GM18867 (cell line): ENCODE measurements at regions not wholly inside any gene's neighbourhood (a gene's known extent, or its start where the extent isn't known, plus 50 kb on each side); places are given as distances from the start of the nearest gene placed in this dataset.
"Not testable (repeated sequence)": the region's sequence is repeated elsewhere in the genome, so short reads cannot be mapped to it uniquely, and the experiment has no call there.

Experiments
- ATAC-seq: cut with Tn5 transposase; IDR thresholded peaks from one replicate; pipeline ENCODE4 v1.9.1; 2021; ENCODE audit warnings: mild to moderate bottlenecking, moderate library complexity; ENCODE audit not compliant: unreplicated experiment

- no peak for ATAC-seq
Measured at GRCh38 chr21:28725396-28725795, 267.3 kb downstream of the LTN1 start.

DNA sequence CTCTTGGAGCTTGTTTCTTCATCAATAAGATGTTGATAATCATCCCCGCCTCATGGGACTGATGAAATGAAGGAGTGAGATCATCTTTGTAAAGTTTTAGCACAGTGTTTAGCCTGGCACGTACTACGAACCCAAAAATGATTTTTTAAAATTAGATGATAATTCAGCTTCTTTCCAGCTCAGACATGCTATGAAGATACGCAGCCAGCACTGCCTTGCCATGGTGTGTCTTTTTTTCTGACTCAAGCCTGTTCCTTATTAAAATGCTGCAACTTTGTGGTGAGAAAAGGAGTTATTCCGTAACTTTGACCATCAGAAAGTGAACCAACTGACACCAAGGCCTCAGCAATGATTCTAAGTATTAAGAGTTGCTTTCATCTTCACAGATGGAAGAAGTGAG is 269.0 kb downstream of the LTN1 start:
- ATAC-seq = no peak

DNA sequence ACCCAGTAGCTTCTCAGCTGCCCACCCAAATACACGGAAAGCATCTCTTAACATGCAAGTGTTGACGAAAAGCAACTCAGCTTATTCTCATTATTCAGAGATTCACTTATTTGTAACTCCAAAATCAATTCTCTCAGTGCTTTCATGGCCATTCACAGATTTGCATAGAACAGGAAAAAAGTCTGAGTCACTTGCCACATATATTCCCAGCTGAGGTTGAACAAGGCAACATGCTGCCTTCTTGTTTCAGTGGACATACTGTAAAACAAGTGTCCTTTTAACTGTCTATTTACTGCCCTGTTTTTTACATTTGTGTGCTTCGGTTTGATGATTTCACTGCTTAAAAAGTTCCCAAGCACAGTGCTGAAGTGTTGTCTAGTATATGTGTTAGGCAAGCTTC is 273.0 kb downstream of the LTN1 start:
- no peak for ATAC-seq

GRCh38 chr21:28714777-28715464 is 277.8 kb downstream of the LTN1 start:
- no peak for ATAC-seq

DNA sequence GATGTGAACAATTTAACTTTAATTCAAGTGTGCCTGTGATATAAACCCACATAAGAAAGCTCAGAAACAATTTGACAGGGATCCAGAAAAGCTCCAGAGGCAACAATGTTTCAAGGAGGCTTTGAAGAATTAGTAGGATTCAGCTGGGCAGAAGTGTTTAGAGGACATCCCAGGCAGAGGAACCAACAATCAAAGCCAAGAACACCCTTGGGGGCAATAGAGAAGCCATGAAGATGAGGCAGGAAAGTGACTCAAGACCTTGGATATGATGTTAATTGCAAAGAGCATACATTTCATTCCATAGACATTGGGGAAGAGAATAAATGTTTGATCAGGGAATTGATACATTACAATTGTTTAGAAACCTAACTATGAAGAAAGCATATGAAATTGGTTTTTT is 280.3 kb downstream of the LTN1 start:
- no peak for ATAC-seq

DNA sequence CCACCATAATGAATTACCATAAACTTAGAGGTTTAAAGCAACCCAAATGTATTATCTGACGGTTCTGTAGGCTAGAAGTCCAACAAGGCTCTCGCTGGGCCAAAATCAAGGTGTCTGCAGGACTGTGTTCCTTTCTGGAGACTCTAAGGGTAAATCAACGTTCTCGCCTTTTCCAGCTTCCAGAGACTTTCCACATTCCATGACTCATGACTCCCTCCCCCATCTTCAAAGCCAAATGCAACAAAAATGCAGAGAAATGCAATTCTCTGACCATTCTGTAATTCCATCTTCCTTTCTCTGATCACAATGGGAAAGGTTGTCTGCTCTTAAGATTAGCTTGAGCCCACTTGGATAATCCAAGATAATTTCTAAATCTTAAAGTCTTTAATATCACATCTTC is 287.1 kb downstream of the LTN1 start:
- no peak for ATAC-seq

DNA sequence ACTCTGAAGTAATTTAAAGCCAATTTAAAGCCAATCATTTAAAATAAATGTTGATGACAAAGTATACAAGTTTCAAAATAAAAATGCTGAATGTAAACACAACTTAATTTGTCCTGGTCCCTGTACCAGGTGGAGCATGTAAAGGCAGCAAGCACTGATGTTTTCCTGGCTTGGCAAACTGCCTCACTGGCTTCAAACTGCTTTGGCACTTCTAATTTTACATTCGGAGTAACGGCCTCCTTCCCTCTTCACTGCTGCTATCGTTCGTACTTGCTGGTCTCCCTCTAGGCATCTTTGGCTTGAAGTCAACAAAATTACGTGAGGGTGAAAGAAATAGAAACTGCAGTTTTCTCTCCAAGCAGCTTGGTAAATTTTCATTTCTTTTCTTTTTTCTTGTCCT is 287.9 kb downstream of the LTN1 start:
- no peak for ATAC-seq

DNA sequence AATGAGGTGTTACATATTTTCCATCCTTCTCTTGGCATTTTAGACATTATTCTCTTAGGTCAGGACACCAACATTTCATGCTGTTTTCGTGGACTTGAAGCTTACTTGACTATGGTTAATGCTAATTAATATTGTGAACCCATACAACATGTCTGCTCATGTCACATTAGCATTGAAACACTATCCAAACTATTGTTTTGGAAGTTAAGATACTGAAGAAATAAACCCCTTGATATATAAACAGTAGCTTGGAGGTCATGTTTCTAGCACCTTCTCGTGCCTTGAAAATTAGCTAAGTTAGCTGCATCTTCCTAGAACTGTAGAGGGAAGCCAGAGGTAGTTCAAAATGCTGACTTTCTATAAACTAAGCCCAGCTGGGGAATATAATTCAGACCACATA is 288.8 kb downstream of the LTN1 start:
- ATAC-seq = no peak

DNA sequence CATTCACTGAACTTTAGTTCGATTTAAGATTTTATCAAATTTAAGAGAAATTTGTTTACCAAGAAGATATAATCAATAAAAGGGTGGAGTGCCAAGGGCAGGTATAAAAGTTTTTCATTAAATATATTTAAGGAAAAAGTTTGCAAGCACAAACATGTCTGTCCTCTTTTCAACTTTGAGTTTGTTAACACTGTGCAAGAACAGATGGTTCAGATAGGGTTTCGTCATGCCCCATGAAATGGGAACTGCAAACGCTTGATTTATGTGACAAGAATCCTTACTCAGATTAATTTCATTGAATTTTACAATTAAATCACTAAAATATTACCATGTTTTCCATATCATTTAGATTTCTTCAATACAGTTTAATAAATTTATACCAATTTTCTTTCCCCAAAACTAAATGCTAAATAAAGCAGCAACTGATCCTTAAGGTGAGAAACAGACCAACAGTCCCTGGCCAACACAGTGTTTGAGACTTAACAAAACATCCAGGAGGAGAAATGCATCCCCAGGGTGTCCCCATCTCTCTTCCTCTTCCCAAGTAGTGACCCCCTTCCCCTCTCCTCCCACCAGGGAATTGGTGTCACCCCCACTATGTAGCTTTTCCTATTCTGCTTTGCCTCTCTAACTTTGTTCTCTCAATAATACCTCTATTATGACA is 292.9 kb downstream of the LTN1 start:
- ATAC-seq = no peak

GRCh38 chr21:28699186-28699585 is 293.5 kb downstream of the LTN1 start:
- no peak for ATAC-seq

DNA sequence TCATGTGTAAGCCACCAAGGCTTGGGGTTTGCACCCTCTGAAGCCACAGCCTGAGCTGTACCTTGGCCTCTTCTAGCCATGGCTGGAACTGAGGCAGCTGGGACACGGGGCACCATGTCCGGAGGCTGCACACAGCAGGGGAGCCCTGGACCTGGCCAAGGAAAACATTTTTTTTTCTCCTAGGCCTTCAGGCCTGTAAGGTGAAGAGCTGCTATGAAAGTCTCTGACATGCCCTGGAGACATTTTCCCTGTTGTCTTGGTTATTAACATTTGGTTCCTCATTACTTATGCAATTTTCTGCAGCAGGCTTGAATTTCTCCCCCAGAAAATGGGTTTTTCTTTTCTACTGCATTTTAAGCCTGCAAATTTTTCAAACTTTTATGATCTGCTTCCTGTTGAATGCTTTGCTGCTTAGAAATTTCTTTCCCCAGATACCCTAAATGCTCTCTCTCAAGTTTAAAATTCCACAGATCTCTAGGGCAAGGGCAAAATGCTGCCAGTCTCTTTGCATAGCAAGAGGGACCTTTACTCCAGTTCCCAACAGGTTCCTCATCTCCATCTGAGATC is 295.8 kb downstream of the LTN1 start:
- ATAC-seq = no peak

GRCh38 chr21:28693476-28693875 is 299.2 kb downstream of the LTN1 start:
- ATAC-seq = no peak

- ATAC-seq = no peak
Measured at GRCh38 chr21:28690196-28690595, 302.5 kb downstream of the LTN1 start.

GRCh38 chr21:28688381-28688780 is 304.3 kb downstream of the LTN1 start:
- no peak for ATAC-seq

- no peak for ATAC-seq
Measured at GRCh38 chr21:28687586-28687985, 305.1 kb downstream of the LTN1 start.

GRCh38 chr21:28683982-28684752 is 308.5 kb downstream of the LTN1 start:
- ATAC-seq = no peak

- not testable (repeated sequence) for ATAC-seq
Measured at GRCh38 chr21:28682884-28683283, 309.8 kb downstream of the LTN1 start.

DNA sequence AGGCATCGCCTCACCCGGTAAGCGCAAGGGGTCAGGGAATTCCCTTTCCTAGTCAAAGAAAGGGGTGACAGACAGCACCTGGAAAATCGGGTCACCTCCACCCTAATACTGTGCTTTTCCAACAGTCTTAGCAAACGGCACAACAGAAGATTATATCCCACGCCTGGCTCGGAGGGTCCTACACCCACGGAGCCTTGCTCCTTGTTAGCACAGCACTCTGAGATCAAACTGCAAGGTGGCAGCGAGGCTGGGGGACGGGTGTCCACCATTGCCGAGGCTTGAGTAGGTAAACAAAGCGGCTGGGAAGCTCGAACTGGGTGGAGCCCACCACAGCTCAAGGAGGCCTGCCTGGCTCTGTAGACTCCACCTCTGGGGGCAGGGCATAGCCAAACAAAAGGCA is 315.6 kb downstream of the LTN1 start:
- not testable (repeated sequence) for ATAC-seq

DNA sequence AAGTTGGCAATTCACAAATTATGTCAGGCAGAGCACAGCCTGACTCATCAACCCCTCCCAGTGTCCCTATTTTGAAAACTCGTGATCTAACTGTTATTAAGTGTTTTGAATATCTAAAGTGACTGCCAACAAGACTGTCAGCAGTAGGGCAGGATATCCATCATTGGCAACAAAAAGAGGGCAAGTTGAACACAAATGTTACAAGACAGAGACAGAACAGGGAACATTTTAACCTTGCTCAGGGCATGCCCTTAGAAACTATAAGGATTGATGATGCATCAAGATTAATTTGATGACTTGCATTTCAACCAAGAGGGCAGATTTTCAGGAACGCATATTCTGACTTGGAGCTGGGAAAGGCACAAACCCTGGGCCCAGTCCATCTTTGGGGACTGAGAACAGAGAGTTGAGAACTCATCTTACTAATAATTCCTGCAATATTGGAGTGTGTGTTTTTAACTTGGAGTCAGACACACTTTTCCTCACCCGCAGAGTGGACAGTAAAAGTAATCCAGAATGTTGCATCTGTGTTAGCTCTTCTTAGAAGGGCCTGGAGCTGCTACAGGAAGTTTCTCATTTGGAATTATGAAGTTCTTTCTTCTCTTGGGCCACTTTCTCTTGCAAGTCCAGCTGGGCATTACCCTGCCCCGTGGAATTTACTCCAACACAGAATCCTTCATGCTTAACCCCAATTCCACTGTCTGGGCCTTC is 317.2 kb downstream of the LTN1 start:
- ATAC-seq = no peak

DNA sequence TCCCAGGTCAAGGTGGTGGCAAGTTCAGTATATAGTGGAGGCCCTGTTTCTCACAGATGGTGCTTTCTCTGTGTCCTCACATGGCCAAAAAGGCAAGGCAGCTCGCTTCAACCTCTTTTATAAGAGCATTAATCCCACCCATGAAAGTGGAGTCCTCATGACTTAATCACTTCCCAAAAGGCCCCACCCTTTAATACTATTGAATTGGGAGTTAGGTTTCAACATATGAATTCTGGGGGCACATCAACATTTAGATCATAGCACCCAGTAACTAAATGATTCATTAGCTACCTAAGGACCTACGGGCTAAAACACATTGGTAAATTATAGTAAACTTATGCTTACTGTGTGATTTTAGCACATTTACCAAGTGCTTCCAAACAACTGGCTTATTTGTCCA is 317.9 kb downstream of the LTN1 start:
- no peak for ATAC-seq

- no peak for ATAC-seq
Measured at GRCh38 chr21:28671549-28672195, 321.0 kb downstream of the LTN1 start.
